C4-2B (cell line): ENCODE measurements at regions not wholly inside any gene's neighbourhood (a gene's known extent, or its start where the extent isn't known, plus 50 kb on each side); places are given as distances from the start of the nearest gene placed in this dataset.
"Not testable (repeated sequence)": the region's sequence is repeated elsewhere in the genome, so short reads cannot be mapped to it uniquely, and the experiment has no call there.

Source experiments
- ZFX ChIP-seq: fragments of 450-650 bp; IDR thresholded peaks from 2 replicates; pipeline ENCODE4 v1.6.1; 2017
- TF ChIP-seq, protein P1 (sequence below): fragments of 450-650 bp; conservative IDR thresholded peaks from 2 replicates; pipeline ENCODE4 v1.5.1; 2017; ENCODE audit warnings: mild to moderate bottlenecking

DNA sequence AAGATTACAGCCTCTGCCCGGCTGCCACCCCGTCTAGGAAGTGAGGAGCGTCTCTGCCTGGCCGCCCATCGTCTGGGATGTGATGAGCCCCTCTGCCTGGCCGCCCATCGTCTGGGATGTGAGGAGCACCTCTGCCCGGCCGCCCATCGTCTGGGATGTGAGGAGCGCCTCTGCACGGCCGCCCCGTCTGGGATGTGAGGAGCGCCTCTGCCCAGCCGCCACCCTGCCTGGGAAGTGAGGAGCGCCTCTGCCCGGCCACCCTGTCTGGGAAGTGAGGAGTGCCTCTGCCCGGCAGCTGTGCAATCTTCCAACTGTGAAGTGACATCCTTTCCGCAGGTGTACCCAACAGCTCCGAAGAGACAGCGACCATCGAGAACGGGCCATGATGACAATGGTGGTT lies 75.6 kb upstream of the MNS1 start:
- TF ChIP-seq, protein P1, sequence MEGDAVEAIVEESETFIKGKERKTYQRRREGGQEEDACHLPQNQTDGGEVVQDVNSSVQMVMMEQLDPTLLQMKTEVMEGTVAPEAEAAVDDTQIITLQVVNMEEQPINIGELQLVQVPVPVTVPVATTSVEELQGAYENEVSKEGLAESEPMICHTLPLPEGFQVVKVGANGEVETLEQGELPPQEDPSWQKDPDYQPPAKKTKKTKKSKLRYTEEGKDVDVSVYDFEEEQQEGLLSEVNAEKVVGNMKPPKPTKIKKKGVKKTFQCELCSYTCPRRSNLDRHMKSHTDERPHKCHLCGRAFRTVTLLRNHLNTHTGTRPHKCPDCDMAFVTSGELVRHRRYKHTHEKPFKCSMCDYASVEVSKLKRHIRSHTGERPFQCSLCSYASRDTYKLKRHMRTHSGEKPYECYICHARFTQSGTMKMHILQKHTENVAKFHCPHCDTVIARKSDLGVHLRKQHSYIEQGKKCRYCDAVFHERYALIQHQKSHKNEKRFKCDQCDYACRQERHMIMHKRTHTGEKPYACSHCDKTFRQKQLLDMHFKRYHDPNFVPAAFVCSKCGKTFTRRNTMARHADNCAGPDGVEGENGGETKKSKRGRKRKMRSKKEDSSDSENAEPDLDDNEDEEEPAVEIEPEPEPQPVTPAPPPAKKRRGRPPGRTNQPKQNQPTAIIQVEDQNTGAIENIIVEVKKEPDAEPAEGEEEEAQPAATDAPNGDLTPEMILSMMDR = not testable (repeated sequence)
- TF ChIP-seq ZFX = not testable (repeated sequence)
